PC-9 (cell line): ENCODE measurements at regions not wholly inside any gene's neighbourhood (a gene's known extent, or its start where the extent isn't known, plus 50 kb on each side); places are given as distances from the start of the nearest gene placed in this dataset.

Experiments used
- BruUV-seq: library from RNA; stranded (reverse); fragments of 400-500 nt; replicated peaks from 2 replicates; lab custom pipeline; 2021; lab: Mats Ljungman, UMichigan
- CTCF ChIA-PET: fragments of 300-600 bp; sonication (Branson Sonifier 250); formaldehyde crosslinking; loops from one replicate; lab custom pipeline; 2022; ENCODE audit warnings: antibody characterized with exemption; lab: Charles Lee
- POLR2A ChIA-PET: fragments of 300-600 bp; sonication (Branson Sonifier 250); formaldehyde crosslinking; loops from one replicate; lab custom pipeline; 2022; ENCODE audit warnings: antibody characterized with exemption; ENCODE audit not compliant: unreplicated experiment; lab: Charles Lee
- DNase-seq, 2 experiments: peaks; one replicate each; pipeline versions ENCODE4 v3.0.0 to v3.0.0-alpha.2; 2015 to 2022; ENCODE audit warnings: mixed read lengths in 1 of 2
- H2AFZ ChIP-seq: fragments of 200-600 bp; sonication (generic); 2 replicates; pipeline ENCODE4 v1.8.1; 2017; ENCODE audit warnings: antibody characterized with exemption
- H3F3A ChIP-seq: fragments of 200-600 bp; sonication (generic); 2 replicates; pipeline ENCODE4 v1.8.1; 2017; ENCODE audit warnings: antibody characterized with exemption, mild to moderate bottlenecking, low read depth; ENCODE audit not compliant: insufficient read depth
- H3K27ac ChIP-seq: fragments of 200-600 bp; sonication (generic); 2 replicates; pipeline ENCODE4 v1.6.1; 2016; ENCODE audit warnings: mixed run types
- H3K27me3 ChIP-seq: fragments of 200-600 bp; sonication (generic); 2 replicates; pipeline ENCODE4 v1.6.1; 2016; ENCODE audit warnings: low read depth, mixed run types; ENCODE audit not compliant: insufficient read depth
- H3K36me3 ChIP-seq: fragments of 200-600 bp; sonication (generic); 2 replicates; pipeline ENCODE4 v1.6.1; 2016; ENCODE audit warnings: low read depth, mixed run types
- H3K4me1 ChIP-seq: fragments of 200-600 bp; sonication (generic); replicated peaks from 2 replicates; pipeline ENCODE4 v1.6.1; 2016; ENCODE audit warnings: mixed run types; ENCODE audit not compliant: insufficient read depth
- H3K4me2 ChIP-seq: fragments of 200-600 bp; sonication (generic); 2 replicates; pipeline ENCODE4 v1.6.1; 2017; ENCODE audit warnings: mixed run types
- H3K4me3 ChIP-seq: fragments of 200-600 bp; sonication (generic); 2 replicates; pipeline ENCODE4 v1.6.1; 2016; ENCODE audit warnings: mixed run types
- H3K79me2 ChIP-seq: fragments of 200-600 bp; sonication (generic); 2 replicates; pipeline ENCODE4 v1.6.1; 2017; ENCODE audit warnings: low read depth, mixed run types
- H3K9me2 ChIP-seq: fragments of 200-600 bp; sonication (generic); 2 replicates; pipeline ENCODE4 v1.8.1; 2017; ENCODE audit warnings: mild to moderate bottlenecking; ENCODE audit not compliant: insufficient read depth
- H3K9me3 ChIP-seq: fragments of 200-600 bp; sonication (generic); 2 replicates; pipeline ENCODE4 v1.8.1; 2016; ENCODE audit warnings: low read depth; ENCODE audit not compliant: insufficient read depth
- H4K20me1 ChIP-seq: fragments of 200-600 bp; sonication (generic); 2 replicates; pipeline ENCODE4 v1.8.1; 2017; ENCODE audit not compliant: insufficient read depth
- CTCF ChIP-seq: fragments of 200-600 bp; sonication (generic); conservative IDR thresholded peaks from 2 replicates; pipeline ENCODE4 v1.6.1; 2017; ENCODE audit warnings: mixed run types, antibody characterized with exemption, mild to moderate bottlenecking, moderate library complexity
- EZH2 ChIP-seq: fragments of 200-600 bp; sonication (generic); IDR thresholded peaks from 2 replicates; pipeline ENCODE4 v1.8.0; 2017; ENCODE audit warnings: antibody characterized with exemption, low read depth
- intact Hi-C: fragments of 100-400 bp; cut with micrococcal nuclease; formaldehyde crosslinking; loops from one replicate; pipeline ENCODE4 v1.10.0; 2022; ENCODE audit not compliant: unreplicated experiment

GRCh38 chr14:45680531-45680930 is 427.5 kb upstream of the MIS18BP1 start:
- no peak for TF ChIP-seq EZH2
- TF ChIP-seq CTCF, result no peak
- Histone ChIP-seq H3K4me2 (peak overlapping the region; percentile 43; the same call in 1 of the 2 replicates), H2AFZ (no peak overlapping the region), H3K27ac (peak overlapping the region; percentile 54), H3K4me1 (peaks cover 14% of the 10 kb centered on the region), H4K20me1 (no peaks in the 10 kb centered on the region), H3K9me3 (no peaks in the 10 kb centered on the region), H3K9me2 (no peaks in the 10 kb centered on the region), H3K4me3 (no peak overlapping the region), H3K79me2 (no peaks in the 10 kb centered on the region), H3K36me3 (no peaks in the 10 kb centered on the region), H3K27me3 (no peaks in the 10 kb centered on the region), H3F3A (0 out of 2 replicates have a peak, but pooled peaks cover 3% of the 10 kb centered on the region)
- peak in 1 of 2 experiments; percentile 52 for DNase-seq
- ChIA-PET POLR2A (no interaction called here), CTCF (no interaction called here)
- intact Hi-C loops, result no loop called here
- no TSS peak for BruUV-seq

GRCh38 chr14:45679853-45680252 is 426.9 kb upstream of the MIS18BP1 start:
- peak overlapping the region; percentile 43; the same call in 1 of the 2 replicates for H3K4me2 ChIP-seq
- no peaks in the 10 kb centered on the region for H3K27me3 ChIP-seq
- peak; percentile 9 to 93 for DNase-seq
- intact Hi-C loops, result no loop called here
- H3K9me2 ChIP-seq, result no peaks in the 10 kb centered on the region
- H3K27ac ChIP-seq, result peak overlapping the region; percentile 54
- ChIA-PET POLR2A (interaction anchor here (0.6 kb wide), 2 partner anchors 9 to 16 kb away, joined by 3 to 16 read pairs; no protein-coding TSS in a partner anchor), CTCF (interaction anchor here (0.6 to 0.7 kb wide), 2 partner anchors 44 to 412 kb away, joined by 3 to 5 read pairs; no protein-coding TSS in a partner anchor)
- BruUV-seq, result no TSS peak
- H3K4me1 ChIP-seq, result peaks cover 14% of the 10 kb centered on the region
- 0 out of 2 replicates have a peak, but pooled peaks cover 3% of the 10 kb centered on the region for H3F3A ChIP-seq
- no peak overlapping the region for H3K4me3 ChIP-seq
- H3K36me3 ChIP-seq, result no peaks in the 10 kb centered on the region
- H2AFZ ChIP-seq, result no peak overlapping the region
- H3K79me2 ChIP-seq, result no peaks in the 10 kb centered on the region
- TF ChIP-seq CTCF, result no peak
- TF ChIP-seq EZH2, result no peak
- H3K9me3 ChIP-seq, result no peaks in the 10 kb centered on the region
- H4K20me1 ChIP-seq, result no peaks in the 10 kb centered on the region

- TF ChIP-seq CTCF (no peak), EZH2 (no peak)
- POLR2A ChIA-PET, result no interaction called here
- intact Hi-C loops, result no loop called here
Measured at GRCh38 chr14:45678163-45678562, 425.2 kb upstream of the MIS18BP1 start.

More at GRCh38 chr14:45678163-45678562, 425.2 kb upstream of the MIS18BP1 start:
- Histone ChIP-seq H3K4me1 (peaks cover 14% of the 10 kb centered on the region), H3K4me3 (no peak overlapping the region), H3K4me2 (no peak overlapping the region), H4K20me1 (no peaks in the 10 kb centered on the region), H3K36me3 (no peaks in the 10 kb centered on the region), H3K9me3 (no peaks in the 10 kb centered on the region), H3K79me2 (no peaks in the 10 kb centered on the region), H3F3A (0 out of 2 replicates have a peak, but pooled peaks cover 3% of the 10 kb centered on the region), H3K27me3 (no peaks in the 10 kb centered on the region), H3K9me2 (no peaks in the 10 kb centered on the region), H2AFZ (no peak overlapping the region), H3K27ac (no peak overlapping the region)
- CTCF ChIA-PET, result no interaction called here
- no TSS peak for BruUV-seq
- no peak for DNase-seq
